ENCODE measurements at regions not wholly inside any gene's neighbourhood (a gene's known extent, or its start where the extent isn't known, plus 50 kb on each side); places are given as distances from the start of the nearest gene placed in this dataset.

GRCh38 chr7:1349351-1349761, 109.9 kb downstream of the MICALL2 start:
- Histone ChIP-seq H2AFZ (ENCODE audit: low read depth) (no peak overlapping the region), H3K4me2 (no peak overlapping the region), H3K9me2 (no peaks in the 10 kb centered on the region), H3F3A (replicated peaks; ENCODE audit: insufficient read depth) (no peaks in the 10 kb centered on the region), H3K27me3 (ENCODE audit: insufficient read depth) (peaks cover 100% of the 10 kb centered on the region), H3K79me2 (ENCODE audit: insufficient read depth) (no peaks in the 10 kb centered on the region), H3K9ac (no peak overlapping the region), H3K4me3 (ENCODE audit: low read depth in 2 of 2, low read length in 1 of 2) (no peak overlapping the region), H3K9me3 (no peaks in the 10 kb centered on the region), H4K20me1 (ENCODE audit: insufficient read depth) (no peaks in the 10 kb centered on the region), H3K4me1 (ENCODE audit: control insufficient read depth in 1 of 2, insufficient read depth in 2 of 2, low read depth in 1 of 2, low read length in 1 of 2) (no peaks in the 10 kb centered on the region), H3K27ac (ENCODE audit: low read depth in 2 of 2, low read length in 1 of 2) (no peak overlapping the region), H3K36me3 (replicated peaks in 1 of 2; ENCODE audit: control insufficient read depth in 1 of 2, insufficient read depth in 2 of 2, low read length in 1 of 2) (no peaks in the 10 kb centered on the region)
- 19% methylated on average over 9 of the region's 15 CpGs for WGBS (ENCODE audit: low lambda C conversion rate)
- DNase-seq: no peak
- POLR2A ChIA-PET: no interaction called here
- CTCF ChIA-PET: interaction anchor here (0.6 to 2.3 kb wide), 4 partner anchors 17 to 124 kb away, joined by 3 to 10 read pairs (median 5); no protein-coding TSS in a partner anchor
- TF ChIP-seq RFX5 (IDR thresholded peaks at IDR 0.05; ENCODE audit: low read length) (no peak), MEF2A (IDR thresholded peaks at IDR 0.05; ENCODE audit: borderline replicate concordance, low read depth) (no peak), RAD21 (IDR thresholded peaks at IDR 0.05; ENCODE audit: low read length) (no peak), GATA2 (CRISPR knock-in tag; IDR thresholded peaks at IDR 0.05) (no peak), EP300 (IDR thresholded peaks at IDR 0.05; ENCODE audit: borderline replicate concordance in 1 of 2, low read depth in 1 of 2, low read length in 1 of 2) (no peak), PBX3 (IDR thresholded peaks at IDR 0.05) (no peak), MXI1 (IDR thresholded peaks at IDR 0.05; ENCODE audit: low read depth, low read length) (no peak), EZH2phosphoT487 (IDR thresholded peaks at IDR 0.05; ENCODE audit: borderline replicate concordance, low read depth) (no peak), RCOR1 (IDR thresholded peaks at IDR 0.05; ENCODE audit: low read length) (no peak), FOSL2 (IDR thresholded peaks at IDR 0.05; ENCODE audit: borderline replicate concordance, low read depth) (no peak), POLR2AphosphoS5 (IDR thresholded peaks at IDR 0.05; ENCODE audit: low read depth, low read length) (no peak), NFIC (IDR thresholded peaks at IDR 0.05; ENCODE audit: borderline replicate concordance) (no peak), CTCF (IDR thresholded peaks at IDR 0.05) (no peak), FOXM1 (IDR thresholded peaks at IDR 0.05; ENCODE audit: low read depth) (no peak)
- TF ChIP-seq, protein P1, sequence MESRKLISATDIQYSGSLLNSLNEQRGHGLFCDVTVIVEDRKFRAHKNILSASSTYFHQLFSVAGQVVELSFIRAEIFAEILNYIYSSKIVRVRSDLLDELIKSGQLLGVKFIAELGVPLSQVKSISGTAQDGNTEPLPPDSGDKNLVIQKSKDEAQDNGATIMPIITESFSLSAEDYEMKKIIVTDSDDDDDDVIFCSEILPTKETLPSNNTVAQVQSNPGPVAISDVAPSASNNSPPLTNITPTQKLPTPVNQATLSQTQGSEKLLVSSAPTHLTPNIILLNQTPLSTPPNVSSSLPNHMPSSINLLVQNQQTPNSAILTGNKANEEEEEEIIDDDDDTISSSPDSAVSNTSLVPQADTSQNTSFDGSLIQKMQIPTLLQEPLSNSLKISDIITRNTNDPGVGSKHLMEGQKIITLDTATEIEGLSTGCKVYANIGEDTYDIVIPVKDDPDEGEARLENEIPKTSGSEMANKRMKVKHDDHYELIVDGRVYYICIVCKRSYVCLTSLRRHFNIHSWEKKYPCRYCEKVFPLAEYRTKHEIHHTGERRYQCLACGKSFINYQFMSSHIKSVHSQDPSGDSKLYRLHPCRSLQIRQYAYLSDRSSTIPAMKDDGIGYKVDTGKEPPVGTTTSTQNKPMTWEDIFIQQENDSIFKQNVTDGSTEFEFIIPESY (IDR thresholded peaks at IDR 0.05; ENCODE audit: borderline replicate concordance, low read depth): no peak
- TF ChIP-seq, protein P2, sequence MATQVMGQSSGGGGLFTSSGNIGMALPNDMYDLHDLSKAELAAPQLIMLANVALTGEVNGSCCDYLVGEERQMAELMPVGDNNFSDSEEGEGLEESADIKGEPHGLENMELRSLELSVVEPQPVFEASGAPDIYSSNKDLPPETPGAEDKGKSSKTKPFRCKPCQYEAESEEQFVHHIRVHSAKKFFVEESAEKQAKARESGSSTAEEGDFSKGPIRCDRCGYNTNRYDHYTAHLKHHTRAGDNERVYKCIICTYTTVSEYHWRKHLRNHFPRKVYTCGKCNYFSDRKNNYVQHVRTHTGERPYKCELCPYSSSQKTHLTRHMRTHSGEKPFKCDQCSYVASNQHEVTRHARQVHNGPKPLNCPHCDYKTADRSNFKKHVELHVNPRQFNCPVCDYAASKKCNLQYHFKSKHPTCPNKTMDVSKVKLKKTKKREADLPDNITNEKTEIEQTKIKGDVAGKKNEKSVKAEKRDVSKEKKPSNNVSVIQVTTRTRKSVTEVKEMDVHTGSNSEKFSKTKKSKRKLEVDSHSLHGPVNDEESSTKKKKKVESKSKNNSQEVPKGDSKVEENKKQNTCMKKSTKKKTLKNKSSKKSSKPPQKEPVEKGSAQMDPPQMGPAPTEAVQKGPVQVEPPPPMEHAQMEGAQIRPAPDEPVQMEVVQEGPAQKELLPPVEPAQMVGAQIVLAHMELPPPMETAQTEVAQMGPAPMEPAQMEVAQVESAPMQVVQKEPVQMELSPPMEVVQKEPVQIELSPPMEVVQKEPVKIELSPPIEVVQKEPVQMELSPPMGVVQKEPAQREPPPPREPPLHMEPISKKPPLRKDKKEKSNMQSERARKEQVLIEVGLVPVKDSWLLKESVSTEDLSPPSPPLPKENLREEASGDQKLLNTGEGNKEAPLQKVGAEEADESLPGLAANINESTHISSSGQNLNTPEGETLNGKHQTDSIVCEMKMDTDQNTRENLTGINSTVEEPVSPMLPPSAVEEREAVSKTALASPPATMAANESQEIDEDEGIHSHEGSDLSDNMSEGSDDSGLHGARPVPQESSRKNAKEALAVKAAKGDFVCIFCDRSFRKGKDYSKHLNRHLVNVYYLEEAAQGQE (IDR thresholded peaks at IDR 0.05; ENCODE audit: low read depth, low read length): no peak
- TF ChIP-seq, protein P3, sequence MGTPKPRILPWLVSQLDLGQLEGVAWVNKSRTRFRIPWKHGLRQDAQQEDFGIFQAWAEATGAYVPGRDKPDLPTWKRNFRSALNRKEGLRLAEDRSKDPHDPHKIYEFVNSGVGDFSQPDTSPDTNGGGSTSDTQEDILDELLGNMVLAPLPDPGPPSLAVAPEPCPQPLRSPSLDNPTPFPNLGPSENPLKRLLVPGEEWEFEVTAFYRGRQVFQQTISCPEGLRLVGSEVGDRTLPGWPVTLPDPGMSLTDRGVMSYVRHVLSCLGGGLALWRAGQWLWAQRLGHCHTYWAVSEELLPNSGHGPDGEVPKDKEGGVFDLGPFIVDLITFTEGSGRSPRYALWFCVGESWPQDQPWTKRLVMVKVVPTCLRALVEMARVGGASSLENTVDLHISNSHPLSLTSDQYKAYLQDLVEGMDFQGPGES (IDR thresholded peaks at IDR 0.05; ENCODE audit: low read depth, low read length): no peak
